Activated T-cell treated with anti-CD3 and anti-CD28 coated beads for 4 hours (primary cell): ENCODE measurements at regions not wholly inside any gene's neighbourhood (a gene's known extent, or its start where the extent isn't known, plus 50 kb on each side); places are given as distances from the start of the nearest gene placed in this dataset.

ENCODE experiments used
- DNase-seq: peaks from one replicate; pipeline ENCODE4 v3.0.0-alpha.2; 2020

DNA sequence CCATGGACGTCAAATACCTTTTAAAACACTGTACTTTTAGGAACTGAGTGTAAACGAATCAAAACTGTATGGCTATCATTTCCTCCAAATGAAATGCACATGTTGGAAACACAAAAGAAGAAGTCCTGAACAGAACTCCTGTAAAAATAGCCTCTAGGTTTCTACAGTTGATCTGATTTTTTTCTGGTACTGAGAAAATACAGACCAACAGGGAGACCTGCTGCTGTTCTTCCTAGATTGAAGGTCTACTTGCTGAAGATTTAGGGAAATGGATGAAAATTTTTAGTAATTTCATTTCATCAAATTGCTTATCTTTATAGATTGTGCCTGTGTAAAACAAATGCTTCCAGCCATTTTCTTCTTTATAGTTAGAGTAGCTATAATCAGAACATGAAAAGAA is 520.4 kb downstream of the SLITRK6 start:
- no peak for DNase-seq

DNA sequence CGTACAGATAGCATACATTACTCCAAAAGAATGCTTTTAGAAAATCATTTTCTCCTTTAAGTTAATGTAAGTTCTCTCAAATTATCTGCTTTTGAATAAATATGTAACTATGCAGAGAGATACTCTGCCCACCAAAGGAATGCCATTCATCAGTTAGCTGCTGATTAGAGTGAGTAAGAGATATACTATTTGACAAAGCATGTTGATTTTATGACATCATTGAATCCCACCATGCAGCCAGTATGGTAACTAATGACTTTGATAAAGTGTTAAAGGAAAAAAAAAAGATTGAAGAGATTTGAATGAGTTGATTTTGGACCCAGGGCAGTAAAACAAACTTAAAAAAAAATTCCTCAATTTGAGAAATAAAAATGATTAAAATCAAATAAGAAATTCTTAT is 521.5 kb downstream of the SLITRK6 start:
- DNase-seq = no peak

DNA sequence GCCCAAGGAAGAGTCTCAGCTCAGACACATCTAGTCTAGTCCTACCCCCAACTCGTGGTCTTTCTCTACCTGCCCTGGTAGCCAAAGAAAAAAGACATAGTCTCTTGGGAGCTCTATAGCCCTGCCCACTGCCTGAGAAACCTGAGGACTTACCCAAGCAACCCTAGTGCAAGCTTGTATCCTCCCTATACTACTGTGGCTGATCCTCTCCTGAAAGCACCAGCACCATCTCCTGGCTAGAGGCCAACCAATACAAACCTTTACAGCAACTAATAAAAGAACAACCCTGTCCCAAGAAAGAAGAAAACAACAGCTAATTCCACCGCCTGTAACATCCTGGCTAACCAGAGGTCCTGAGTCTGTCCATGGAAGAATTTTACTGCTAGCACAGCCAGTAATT is 532.4 kb downstream of the SLITRK6 start:
- DNase-seq = no peak

DNA sequence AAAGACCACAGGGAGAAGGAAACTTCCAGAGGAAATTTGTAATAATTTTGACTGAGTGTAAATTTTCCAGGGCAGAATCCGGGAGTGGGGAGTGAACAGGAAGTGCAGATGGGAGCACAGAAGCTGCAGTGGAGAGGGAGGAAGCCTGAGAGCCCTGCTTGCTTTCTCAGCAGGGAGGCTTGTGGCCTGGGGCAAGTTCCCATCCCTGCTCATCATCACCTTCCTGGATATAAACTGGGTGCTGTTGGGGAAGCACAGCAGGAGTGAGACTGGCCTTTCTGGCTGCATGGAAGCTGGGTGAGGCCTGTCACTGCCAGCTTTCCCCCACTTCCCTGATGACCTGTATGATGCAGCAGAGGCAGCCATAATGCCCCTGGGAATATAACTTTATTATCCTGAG is 532.9 kb downstream of the SLITRK6 start:
- DNase-seq = no peak

DNA sequence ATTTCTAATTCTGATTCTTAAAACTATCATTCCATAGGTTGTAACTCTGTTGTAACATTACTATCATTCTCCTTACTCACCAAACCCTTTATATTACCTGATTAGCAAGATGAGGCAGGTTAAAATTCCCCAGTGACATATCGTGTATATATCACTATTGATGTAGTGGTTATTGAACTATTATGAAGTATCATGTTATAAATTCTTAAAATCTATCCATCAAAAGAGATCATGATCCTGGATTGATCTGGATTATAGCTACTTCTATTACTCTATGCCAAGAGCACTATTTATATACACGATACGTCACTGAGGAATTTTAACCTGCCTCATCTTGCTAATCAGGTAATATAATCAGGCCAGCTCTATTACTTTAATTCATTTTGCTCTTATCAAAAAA is 533.9 kb downstream of the SLITRK6 start:
- DNase-seq = no peak

DNA sequence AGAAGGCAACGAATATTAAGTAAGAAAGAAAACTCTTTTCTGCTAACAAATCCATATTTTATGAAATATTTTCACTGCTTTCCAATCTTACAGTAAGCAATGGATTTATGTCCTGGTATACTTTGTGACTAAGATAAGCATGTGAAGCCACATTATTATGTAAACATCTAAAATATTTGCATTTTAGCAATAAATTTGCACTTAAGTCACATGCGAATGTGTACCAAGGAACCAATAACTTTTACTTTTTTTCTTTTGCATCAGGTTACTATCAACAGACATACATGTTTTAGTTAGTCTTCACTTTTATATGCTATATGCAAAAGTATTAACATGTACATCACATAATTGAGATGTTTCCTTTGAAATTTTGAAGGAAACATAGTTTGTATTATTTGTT is 536.7 kb downstream of the SLITRK6 start:
- DNase-seq = no peak

DNA sequence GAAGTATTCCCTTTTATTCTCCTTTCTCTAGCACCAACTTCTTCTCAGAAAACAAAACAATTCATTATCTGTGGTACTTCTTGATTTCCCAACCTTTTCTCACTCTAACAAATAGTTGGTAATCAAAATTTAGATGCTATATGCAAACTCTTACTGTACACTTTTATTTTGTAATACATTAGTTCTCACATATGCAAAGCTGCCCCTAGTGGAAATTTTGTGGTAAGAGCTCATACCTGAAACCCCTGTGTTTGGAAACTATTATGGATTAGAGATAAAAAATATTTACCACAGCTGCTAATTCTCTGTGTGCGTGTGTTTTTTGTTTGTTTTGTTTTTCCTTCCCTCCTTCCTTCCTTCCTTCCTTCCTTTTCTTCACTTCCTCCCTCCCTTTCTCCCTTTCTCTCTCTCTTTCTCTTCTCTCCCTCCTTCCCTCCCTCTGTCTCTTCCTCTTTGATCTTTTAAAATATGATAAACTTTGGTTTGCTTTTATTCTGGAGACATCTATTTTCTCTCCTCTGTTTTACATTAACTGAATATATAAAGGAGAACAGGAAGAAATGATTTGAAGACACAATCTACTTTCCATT is 537.4 kb downstream of the SLITRK6 start:
- DNase-seq = no peak

DNA sequence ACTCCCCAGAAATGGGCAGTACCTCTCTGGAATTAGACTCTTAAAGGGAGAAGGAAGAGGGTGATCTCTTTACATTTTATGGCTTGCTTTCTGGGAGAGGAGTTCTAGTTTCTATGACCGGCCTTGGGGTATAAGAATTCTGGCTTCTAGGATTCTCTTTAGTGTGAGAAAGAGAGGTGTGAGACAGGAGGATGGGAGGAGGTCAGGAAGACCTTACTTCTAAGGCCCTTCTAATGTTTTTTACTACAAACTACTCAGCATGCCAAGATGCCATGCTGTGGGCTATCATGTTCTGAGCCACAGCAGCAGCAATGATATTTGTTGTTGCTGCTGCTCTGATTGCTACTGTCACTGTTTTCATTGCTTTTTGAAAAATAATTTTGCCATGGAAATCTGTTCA is 538.3 kb downstream of the SLITRK6 start:
- no peak for DNase-seq

DNA sequence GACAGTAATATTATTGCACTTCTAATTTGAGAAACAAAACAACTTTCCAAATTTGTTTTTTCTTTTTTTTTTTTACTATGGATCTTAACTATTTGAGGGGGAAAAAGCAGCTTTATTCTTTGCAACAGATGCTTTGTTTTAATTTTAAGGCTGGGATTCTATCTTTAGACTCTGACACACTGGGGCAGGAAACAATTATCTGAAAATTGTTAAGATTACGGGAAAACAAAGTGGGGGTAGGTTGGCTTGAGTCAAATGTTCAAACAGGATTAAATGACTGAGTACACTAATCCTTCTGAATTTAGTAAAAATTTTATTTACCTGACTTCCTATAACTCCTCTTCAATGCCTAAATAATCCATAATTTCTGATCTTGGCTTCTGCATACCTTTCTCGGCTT is 543.2 kb downstream of the SLITRK6 start:
- DNase-seq = no peak

DNA sequence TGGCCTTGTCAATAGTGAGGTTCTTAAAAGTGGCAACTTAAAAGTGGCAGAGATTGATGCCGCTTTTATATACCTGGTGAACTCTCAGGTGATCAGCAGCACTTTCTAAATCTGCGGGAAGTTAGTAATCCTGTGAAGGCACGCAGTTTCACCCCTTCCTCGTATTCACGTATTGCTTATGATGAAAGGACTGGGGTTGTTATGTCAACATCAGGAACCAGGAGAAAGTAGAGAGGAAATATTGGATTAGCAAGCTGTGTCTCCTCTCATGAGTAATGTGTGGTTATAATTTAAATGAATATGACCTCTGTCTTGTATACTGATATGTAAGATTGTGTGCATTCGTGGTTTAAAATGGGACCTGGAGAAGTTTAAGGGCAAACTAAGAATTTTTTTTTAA is 544.6 kb downstream of the SLITRK6 start:
- DNase-seq = no peak

DNA sequence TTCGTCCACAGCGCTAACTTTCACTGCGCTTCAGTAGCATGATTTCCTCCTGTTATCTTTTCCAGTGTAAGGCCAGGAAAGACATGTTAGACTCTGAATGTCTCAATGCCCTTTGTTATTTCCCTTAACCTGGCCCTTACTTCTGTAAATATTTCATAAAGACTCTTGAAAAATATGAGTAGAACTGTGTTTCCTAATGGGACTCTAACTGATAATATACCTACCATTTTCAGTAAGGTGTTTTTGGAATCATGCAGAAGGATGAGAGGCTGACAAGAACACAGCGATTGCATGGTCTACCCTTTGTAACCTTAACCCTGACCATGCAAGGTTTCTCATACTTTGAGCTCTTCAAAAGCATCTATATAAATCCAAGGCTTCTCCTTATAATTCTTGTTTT is 550.1 kb downstream of the SLITRK6 start:
- no peak for DNase-seq

DNA sequence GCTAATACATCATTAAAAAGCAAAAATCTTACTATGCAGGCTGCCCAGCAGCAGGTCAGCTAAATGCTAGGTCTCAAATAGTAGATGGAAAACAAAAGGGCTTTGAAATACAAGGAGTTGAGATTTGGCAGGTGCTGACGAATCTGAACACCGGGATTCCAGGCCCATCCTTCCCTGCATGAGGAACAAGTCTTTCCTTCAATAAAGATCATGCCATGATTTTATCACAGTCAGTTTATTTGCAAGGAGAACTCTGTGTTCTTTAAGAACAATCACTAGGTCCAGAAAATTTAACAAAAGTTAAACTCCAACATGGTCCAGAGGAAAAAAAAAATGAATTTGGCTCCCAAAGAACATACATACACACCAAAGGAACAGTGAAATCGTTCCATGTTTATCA is 551.4 kb downstream of the SLITRK6 start:
- no peak for DNase-seq

DNA sequence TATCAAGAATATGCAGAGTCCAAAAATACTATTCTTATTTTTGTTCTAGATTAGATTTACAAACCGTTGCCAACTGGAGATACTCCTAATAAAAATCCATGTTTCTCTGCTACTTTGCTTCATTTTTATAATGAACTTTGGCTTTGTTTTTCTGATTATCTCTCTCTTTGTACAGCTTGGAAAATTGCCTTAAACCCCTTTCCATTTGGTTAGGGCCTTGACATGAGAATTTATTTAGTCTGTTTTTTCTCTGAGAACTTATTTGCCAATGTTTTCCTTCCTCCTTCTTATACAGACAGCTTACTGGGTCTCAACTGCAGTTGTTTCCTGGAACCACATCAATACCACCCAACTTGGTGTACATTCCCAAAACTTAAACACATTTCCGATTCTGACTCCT is 555.4 kb downstream of the SLITRK6 start:
- no peak for DNase-seq

DNA sequence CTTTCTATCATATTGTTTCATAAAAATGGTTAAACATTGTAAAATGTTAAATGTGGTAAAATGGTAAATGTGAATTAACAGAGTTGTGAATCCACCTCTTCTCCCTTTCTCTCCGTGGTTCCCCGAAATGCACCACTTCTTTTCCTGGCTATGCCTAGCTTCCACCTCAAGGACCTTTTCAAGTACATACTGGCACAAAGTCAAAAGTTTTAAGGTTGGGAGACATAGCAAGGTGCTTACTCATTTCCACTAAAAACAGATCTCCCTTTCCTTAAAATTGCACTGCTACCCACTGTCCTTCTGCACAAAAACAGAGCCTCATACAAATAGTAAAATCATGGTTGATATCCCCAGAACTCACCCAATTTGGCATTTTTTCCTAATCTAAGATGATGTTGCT is 558.2 kb downstream of the SLITRK6 start:
- no peak for DNase-seq

DNA sequence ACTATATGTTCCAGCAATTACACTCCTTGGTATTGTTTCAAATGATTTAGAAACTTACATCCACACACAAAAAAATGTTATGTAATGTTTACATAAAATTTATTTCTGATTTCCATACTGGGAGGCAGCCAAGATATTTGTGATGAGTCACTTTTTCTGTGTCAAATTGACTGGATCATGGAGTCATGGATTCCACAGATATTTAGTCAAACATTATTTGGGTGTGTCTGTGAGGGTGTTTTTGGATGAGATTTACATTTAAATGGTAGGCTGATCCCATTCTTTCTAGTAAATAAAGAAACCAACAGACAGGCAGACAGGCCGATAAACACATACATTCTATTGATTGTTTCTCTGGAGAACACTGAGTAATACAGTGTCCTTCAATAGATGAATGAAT is 562.8 kb downstream of the SLITRK6 start:
- no peak for DNase-seq

DNA sequence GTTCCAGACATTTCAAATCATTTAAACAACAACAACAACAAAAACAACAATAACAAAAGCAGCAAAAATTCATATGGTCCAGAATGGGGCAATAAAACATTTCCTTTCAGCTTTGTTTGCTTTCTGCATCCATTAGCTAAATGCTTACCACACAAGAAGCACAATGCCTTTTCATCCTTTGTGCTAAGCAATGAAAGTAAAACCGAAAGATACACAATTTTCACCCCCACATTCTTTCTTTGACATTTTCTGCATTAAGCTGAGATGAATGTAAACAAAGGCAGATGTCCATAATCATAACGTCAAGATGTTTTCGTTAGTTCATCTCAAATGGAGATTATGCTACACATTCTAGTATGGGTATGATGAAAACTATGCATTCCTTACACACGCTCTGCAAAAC is 568.5 kb downstream of the SLITRK6 start:
- no peak for DNase-seq

DNA sequence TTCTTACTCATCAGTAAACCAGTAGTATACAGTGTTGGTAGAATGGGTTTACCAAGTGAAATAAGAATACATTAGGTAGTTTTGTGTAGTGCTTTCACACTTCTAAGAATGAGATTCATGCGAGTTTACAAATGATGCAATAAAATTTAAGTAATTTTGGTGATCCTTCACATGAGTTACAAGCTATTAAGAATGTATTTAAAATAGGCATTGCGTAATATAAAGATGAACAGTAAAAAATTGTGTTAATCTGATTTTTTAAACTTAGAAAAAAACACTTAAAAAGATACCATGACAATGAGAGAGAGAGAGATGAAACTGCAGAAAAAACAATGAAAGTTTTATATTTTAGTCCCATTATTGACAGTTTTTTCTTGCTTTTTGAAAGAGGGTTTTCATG is 570.5 kb downstream of the SLITRK6 start:
- no peak for DNase-seq

DNA sequence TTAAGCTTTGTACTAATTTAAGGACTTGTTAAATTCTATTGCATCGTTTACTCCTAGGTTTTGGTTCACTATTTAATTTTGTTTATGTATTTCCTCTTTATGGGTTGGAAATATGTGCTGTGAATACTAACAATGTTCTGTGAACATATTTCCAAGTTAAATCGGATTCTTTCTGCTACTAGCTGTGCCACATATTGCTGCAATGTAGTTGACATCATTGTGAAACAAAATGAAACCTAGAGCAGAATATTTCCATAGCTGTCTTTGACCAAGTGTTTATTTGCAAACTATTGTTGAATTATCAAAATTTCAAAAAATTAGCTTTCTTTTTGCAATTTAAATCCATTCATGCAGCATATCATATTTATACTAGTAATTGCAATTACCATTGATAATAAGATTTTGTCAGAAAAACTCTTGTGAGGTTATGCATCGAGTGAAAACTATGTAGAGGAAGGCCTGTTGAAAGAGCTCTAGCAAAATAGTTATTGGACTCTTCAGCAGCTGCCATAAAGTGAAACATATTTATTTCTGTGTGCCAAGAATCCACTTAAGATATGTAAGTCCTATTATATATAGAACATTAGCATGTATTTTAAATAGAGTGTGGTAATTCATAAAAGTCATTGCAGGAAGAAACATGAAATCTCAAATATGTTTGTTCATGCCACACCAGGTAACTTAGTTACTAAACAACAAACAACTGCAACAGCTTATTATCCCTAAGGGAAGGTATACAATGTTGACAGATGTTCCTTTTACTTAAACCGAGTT is 575.1 kb downstream of the SLITRK6 start:
- DNase-seq = no peak

DNA sequence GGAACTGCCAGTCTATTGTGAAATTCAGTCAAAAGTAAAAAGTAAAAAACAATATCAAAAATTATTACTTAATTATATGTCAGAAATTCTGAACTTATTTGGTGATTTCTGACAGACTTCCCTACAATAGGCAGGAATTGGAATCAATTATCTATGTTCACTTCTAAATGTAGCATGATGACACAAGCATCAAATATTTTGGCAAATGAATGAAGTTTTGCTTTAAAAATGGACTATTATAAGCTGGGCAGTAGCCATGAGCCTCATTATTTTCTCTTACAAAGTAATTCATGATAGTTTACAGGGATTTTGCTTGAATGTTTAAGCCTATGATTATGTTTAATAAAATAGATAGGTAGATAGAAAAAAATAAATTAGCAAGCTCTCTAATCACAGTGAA is 582.6 kb downstream of the SLITRK6 start:
- no peak for DNase-seq

DNA sequence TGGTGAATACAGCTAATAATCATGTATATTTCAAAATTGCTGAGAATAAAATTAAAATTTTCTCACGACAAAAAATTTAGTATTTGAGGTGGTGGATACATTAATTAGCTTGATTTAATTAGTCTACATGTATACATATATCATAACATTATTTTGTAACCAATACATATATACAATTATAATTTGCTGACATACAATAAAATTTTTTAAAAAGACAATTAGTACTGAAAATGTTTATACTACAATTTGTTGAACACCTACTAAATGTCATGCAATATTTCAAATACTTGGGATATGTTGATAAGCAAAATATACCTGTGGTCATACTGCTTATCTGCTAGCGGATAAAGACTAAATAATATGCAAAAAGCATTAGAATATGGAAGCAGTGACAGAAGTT is 586.5 kb downstream of the SLITRK6 start:
- DNase-seq = no peak

DNA sequence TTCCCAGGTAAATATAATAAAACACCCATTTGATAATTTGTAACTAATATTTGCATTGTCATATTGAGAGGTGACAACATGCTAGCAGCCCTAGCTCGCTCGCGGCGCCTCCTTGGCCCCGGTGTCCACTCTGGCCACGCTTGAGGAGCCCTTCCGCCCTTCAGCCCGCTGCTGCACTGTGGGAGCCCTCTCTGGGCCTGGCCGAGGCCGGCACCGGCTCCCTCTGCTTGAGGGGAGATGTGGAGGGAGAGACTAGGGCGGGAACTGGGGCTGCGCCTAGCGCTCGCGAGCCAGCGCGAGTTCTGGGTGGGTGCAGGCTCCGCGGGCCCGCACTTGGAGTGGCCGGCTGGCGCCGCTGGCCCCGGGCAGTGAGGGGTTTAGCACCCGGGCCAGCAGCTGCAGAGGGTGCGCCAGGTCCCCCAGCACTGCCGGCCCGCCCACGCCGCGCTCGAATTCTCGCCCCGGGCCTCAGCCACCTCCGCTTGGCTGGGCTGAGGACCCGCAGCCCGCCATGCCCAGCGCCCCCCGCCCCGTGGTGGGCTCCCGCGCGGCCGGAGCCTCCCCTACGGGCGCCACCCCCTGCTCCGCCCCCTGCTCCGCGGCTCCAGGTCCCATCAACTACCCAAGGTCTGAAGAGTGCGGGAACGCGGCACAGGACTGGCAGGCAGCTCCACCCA is 594.4 kb downstream of the SLITRK6 start:
- DNase-seq = no peak

DNA sequence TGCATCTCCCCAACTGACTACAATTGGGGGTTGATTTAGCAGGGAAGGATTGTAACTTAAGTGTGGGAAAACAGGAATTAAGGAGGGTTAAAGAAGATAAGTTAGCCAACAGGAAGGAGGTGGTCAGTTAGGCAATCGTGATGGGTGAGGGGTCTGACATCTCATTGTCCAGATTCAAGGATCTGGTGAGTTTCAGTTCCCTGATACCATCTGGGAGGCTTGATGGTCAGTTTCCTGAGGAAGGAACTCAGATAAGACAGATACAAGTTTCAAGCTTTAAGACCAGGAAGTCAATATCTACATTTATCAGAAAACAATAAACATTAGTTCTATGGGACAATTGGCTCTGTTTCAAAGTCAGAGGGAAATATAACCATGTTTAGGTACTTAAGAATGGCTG is 601.8 kb downstream of the SLITRK6 start:
- DNase-seq = no peak

DNA sequence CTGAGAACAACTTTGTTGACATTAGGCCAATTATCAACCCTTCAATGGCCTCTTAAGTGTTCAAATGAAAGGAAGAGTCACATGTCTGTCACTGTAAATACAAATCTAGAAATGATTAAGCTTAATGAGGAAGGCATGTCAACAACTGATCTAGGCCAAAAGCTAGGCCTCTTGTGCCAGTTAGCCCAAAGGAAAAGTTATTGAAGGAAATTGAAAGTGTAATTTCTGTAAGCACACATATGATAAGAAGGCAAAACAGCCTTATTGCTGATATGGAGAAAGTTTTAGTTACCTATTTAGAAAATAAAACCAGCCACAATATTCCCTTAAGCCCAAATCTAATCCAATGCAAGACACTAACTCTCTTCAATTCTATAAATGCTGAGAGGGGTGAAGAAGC is 604.7 kb downstream of the SLITRK6 start:
- no peak for DNase-seq

DNA sequence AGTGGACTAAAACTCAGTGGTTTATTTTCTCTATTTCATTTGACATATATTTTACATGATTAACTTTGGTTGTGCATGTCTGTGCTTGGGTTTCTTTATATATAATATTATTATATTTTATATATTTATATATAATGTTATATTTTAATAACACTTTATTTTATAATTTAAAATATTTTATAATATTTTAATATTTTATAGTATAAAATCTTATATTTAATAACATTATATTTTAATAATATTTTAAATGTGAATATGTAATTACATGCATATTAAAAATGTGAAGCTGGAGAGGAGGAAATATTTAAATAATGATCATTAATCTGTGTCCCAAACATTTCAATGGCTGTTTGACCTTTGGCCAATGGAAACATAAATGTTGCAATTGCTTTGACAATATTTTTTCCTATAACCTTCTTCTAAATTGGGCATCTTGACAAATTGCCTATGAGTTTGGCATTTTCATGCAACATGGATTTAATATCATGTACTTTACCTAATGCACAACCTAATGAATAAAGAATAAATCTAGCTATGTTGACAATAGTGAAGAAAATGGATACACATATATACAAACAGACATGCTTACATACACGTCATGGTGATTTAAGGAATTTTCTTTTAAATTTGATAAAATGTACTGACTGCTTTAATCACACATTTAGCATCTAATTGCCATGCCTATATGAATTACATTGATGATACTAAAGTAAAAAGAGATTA is 607.1 kb downstream of the SLITRK6 start:
- no peak for DNase-seq
